AG09319 (cell line): ENCODE measurements at regions not wholly inside any gene's neighbourhood (a gene's known extent, or its start where the extent isn't known, plus 50 kb on each side); places are given as distances from the start of the nearest gene placed in this dataset.

Source experiments
- DNase-seq: peaks from one replicate; pipeline ENCODE4 v3.0.0-alpha.2; 2010; ENCODE audit warnings: low read depth; ENCODE audit errors: extremely low read depth
- CTCF ChIP-seq: IDR thresholded peaks from 2 replicates; pipeline ENCODE4 v1.5.1; 2011; ENCODE audit warnings: low read depth, mild to moderate bottlenecking, inconsistent platforms, low read length, moderate library complexity

DNA sequence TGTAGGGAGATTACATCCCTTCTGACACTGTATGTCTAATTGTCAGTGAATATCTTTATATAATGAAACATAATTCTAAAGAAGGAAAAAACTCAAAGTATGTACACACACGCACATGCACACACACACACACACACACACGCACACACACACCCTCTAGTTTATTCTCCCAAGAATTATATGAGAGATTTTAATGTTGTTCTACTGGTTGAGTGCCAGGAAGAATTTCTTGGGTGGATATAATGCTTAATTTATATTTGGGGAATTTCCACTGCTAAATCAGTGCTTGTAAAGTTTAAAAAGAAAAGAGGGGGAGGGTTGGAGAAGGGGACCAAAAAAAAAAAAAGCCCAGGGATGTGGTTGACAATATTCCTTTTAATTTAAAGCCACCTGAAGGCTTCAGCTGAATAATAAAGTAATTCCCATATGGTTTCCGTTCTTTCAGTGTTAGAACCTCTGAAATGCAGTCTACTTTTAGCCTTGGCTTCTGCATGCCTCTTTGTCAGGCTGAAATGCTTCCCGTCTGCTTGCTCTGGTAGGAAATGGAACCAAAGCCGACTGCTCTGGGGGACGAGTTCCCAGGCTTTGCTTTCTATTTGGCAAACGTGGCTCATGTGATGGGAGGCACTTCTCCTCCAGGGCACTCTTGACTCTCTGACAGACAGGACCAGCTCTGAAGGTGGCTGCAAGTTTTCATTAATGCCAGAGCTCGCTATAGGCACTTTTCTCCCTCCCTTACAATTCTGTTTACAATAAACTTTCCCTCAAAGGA lies 225.4 kb downstream of the PRL start:
- no peak for DNase-seq
- no peak for TF ChIP-seq CTCF

DNA sequence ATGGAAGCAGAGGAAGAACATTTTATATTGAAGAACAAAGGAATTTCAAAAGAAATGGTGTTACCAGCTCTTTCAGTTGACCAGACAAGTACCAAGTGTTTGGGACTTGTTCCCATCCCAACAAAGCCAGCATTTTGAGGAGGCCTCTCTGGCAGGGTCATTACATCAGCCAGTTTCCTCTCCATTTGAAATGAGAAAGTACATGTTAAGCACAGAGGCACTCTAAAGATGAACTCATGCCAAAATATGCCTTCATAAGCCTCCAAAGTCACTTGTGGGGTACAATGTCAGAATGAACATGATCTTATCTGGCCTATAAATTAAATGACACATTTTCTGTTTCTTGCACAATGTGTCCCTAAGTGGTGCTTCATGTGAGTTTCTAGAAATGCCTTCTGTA lies 223.9 kb downstream of the PRL start:
- TF ChIP-seq CTCF = no peak
- no peak for DNase-seq

- no peak for TF ChIP-seq CTCF
- DNase-seq = no peak
Measured at GRCh38 chr6:22073516-22074198, 223.2 kb downstream of the PRL start.

DNA sequence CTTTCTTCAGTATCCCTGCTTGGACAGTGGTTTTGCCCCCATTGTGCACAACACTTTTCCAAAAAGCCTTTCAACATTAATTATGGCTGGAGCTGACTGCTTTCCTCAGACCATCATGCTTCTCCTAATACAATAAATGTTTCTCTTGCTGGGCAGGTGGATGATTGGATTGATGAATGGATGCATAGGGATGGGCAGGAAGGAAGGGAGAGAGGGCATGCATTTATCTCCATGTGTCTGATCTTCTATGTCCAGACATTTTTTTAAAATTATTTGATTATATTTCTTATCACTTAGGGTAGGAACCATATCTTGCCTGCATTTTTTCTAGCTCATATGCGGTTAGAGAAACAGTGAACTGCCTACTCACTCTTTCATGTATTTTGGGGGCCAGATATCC lies 218.5 kb downstream of the PRL start:
- DNase-seq = no peak
- no peak for TF ChIP-seq CTCF

DNA sequence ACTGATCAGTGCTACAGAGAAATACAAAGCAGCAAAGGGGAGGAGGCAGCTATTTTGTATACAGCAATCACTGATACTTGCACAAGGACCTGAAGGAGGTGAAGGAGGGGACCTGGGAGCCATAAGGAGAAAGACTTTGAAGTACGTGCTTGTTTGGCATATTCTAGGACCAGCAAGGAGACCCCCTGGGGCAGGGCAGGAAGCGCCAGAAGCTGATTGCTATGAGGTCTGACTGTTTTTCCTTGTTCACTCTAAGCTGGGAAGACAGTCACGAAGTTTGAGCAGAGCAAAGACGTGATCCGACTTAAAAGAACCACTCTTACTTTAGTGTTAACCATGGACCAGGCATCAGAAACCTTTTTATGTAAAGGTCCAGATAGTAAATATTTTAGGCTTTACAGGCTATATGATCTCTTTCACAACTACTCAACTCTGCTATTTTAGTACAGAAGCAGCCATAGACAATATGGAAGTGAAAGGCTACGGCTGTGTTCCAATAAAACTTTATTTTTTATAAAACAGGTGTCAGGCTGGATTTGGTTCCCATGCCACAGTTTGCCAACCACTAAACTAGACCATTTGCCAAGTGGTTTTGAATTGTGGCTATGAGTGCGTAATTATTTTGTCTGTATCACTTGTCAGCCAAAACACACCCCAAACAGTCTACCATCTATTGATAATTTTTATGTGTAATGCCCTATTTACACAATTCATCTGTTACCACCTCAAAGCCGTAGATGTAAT lies 217.9 kb downstream of the PRL start:
- no peak for DNase-seq
- no peak for TF ChIP-seq CTCF

DNA sequence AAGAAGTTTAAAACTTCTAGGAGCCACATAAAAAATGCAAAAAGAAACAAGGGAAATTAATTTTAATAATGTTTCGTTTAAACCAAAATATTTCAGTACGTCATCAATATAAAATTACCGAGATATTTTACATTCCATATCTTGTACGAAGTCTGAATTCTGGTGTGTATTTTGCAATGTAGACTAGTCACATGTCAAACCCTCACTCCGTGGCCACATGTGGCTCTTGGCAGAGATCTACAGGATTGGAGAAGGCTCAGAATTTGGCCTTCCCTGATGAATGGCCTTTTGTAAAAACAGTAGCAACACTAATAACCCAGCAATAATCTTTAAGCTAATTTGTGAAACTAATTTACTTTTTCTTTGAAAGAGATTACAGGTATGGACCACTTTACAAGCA lies 217.1 kb downstream of the PRL start:
- no peak for TF ChIP-seq CTCF
- DNase-seq = no peak

GRCh38 chr6:22081709-22082108 lies 215.1 kb downstream of the PRL start:
- no peak for TF ChIP-seq CTCF
- DNase-seq = no peak
